Prostate gland (tissue), 2 donors: ENCODE measurements at regions not wholly inside any gene's neighbourhood (a gene's known extent, or its start where the extent isn't known, plus 50 kb on each side); places are given as distances from the start of the nearest gene placed in this dataset.

Experiments used
- POLR2A ChIP-seq: fragments of 450-650 bp; IDR thresholded peaks from one replicate; pipeline ENCODE4 v1.6.1; 2016; ENCODE audit warnings: antibody characterized with exemption, mild to moderate bottlenecking
- TF ChIP-seq, protein P1 (sequence below), 4 experiments: fragments of 200-600 bp in 2 of 4; fragments of 450-650 bp in 2 of 4; sonication (generic) in 2 of 4; IDR thresholded peaks; 1 replicate in 3 of 4; 2 replicates in 1 of 4; pipeline ENCODE4 v1.5.1; 2016 to 2019; ENCODE audit warnings: antibody characterized with exemption in 4 of 4, mild to moderate bottlenecking in 2 of 4, moderate library complexity in 2 of 4

- TF ChIP-seq, protein P1, sequence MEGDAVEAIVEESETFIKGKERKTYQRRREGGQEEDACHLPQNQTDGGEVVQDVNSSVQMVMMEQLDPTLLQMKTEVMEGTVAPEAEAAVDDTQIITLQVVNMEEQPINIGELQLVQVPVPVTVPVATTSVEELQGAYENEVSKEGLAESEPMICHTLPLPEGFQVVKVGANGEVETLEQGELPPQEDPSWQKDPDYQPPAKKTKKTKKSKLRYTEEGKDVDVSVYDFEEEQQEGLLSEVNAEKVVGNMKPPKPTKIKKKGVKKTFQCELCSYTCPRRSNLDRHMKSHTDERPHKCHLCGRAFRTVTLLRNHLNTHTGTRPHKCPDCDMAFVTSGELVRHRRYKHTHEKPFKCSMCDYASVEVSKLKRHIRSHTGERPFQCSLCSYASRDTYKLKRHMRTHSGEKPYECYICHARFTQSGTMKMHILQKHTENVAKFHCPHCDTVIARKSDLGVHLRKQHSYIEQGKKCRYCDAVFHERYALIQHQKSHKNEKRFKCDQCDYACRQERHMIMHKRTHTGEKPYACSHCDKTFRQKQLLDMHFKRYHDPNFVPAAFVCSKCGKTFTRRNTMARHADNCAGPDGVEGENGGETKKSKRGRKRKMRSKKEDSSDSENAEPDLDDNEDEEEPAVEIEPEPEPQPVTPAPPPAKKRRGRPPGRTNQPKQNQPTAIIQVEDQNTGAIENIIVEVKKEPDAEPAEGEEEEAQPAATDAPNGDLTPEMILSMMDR (IDR thresholded peaks at IDR 0.05), result no peak
- no peak for TF ChIP-seq POLR2A
Measured at GRCh38 chr18:57973889-57974288, 70.1 kb upstream of the NEDD4L start.
